ENCODE measurements at regions not wholly inside any gene's neighbourhood (a gene's known extent, or its start where the extent isn't known, plus 50 kb on each side); places are given as distances from the start of the nearest gene placed in this dataset.

DNA sequence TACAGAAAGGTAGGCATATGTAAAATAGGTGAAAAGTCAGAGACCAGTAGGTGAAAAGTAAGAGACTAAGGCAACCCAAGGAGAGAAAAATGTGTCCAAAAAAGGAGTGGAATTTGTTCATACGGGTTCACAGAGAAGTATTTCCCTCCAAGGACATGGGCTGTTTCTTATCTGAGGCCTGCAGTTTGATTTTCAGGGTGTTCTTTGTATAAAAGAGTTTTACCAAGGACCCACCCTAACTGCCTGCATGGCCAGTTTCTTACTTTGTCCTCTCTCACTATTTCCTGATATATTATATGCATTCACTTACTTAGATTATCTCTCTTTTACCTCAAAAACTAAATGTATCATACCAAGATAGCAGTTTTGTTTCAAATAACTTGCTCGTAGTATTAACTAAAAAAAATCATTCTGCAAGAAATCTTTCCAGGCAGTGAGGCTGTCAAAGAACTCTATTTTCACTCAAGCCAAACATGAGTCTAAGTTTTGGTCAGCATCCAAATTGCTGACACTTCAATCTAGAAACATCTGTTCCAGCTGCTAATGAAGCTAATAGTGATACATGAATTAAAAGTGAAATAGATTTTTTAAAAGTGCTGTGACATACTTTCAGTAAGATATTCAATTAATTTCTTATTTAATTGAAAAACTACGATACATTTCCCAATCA, 141.4 kb upstream of the SGCG start:
- no peak overlapping the region for H2BK20ac ChIP-seq (ENCODE audit: low read depth, low read length, poor library complexity, severe bottlenecking)
- no peaks in the 10 kb centered on the region for H3K79me1 ChIP-seq (ENCODE audit: insufficient read depth, low read depth, low read length, poor library complexity, severe bottlenecking)
- TF ChIP-seq, protein P1, sequence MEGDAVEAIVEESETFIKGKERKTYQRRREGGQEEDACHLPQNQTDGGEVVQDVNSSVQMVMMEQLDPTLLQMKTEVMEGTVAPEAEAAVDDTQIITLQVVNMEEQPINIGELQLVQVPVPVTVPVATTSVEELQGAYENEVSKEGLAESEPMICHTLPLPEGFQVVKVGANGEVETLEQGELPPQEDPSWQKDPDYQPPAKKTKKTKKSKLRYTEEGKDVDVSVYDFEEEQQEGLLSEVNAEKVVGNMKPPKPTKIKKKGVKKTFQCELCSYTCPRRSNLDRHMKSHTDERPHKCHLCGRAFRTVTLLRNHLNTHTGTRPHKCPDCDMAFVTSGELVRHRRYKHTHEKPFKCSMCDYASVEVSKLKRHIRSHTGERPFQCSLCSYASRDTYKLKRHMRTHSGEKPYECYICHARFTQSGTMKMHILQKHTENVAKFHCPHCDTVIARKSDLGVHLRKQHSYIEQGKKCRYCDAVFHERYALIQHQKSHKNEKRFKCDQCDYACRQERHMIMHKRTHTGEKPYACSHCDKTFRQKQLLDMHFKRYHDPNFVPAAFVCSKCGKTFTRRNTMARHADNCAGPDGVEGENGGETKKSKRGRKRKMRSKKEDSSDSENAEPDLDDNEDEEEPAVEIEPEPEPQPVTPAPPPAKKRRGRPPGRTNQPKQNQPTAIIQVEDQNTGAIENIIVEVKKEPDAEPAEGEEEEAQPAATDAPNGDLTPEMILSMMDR (conservative IDR thresholded peaks at IDR 0.05), result no peak
- H2BK12ac ChIP-seq (ENCODE audit: insufficient read length, low read depth, low read length), result no peak overlapping the region
- Mint-ChIP-seq H3K27ac (peak overlapping the region in 2 of 3 experiments; percentile 2 to 69; a peak in 2 of 7 replicates), H3K4me1 (peaks cover 7 to 10% of the 10 kb centered on the region in 2 experiments), H3K27me3 (ENCODE audit: low read depth) (no peaks in the 10 kb centered on the region), H3K36me3 (ENCODE audit: insufficient read depth in 1 of 3, low read depth in 3 of 3) (no peaks in the 10 kb centered on the region), H3K9me3 (no peaks in the 10 kb centered on the region), H3K4me3 (no peak overlapping the region)
- no peaks in the 10 kb centered on the region for H3K9me3 ChIP-seq (ENCODE audit: control insufficient read depth, low read depth, low read length)
- H3K27me3 ChIP-seq (ENCODE audit: insufficient read depth, low read length), result no peaks in the 10 kb centered on the region
- no peak overlapping the region for H3T11ph ChIP-seq (ENCODE audit: low read length)
- no peak overlapping the region for H3K14ac ChIP-seq (ENCODE audit: insufficient read depth, low read length)
- no CpG with 5 or more reads among the region's 3 CpGs for WGBS (ENCODE audit: extremely low coverage, insufficient read length, low lambda C conversion rate)
- H3K9ac ChIP-seq (ENCODE audit: extremely low read depth, insufficient read length, low read length), result no peak overlapping the region
- H4K8ac ChIP-seq (replicated peaks; ENCODE audit: insufficient read length, low read depth, low read length), result no peak overlapping the region
- no peak overlapping the region for H3K23ac ChIP-seq (ENCODE audit: insufficient read length, low read depth, low read length)
- H2BK120ac ChIP-seq (ENCODE audit: low read depth, low read length, poor library complexity, severe bottlenecking), result no peak overlapping the region
- no peaks in the 10 kb centered on the region for H3K79me2 ChIP-seq (ENCODE audit: insufficient read depth, low read length)
- H3K18ac ChIP-seq (ENCODE audit: insufficient read length, low read depth, low read length), result no peak overlapping the region
- no peak for DNase-seq
- no peak overlapping the region for H2BK15ac ChIP-seq (ENCODE audit: low read depth, low read length)
- no peak overlapping the region for H3K4ac ChIP-seq (ENCODE audit: low read depth, low read length)
- H3K23me2 ChIP-seq (ENCODE audit: insufficient read length, low read depth, low read length, poor library complexity, severe bottlenecking), result no peaks in the 10 kb centered on the region
- H4K20me1 ChIP-seq (ENCODE audit: control insufficient read depth, insufficient read depth, insufficient read length), result no peaks in the 10 kb centered on the region
- H4K5ac ChIP-seq (ENCODE audit: insufficient read length, low read depth, low read length), result no peak overlapping the region
- H3K56ac ChIP-seq (ENCODE audit: insufficient read length, low read depth, low read length), result no peak overlapping the region
- no peak overlapping the region for H2BK5ac ChIP-seq (ENCODE audit: insufficient read length, low read length)
- no peak overlapping the region for H2AFZ ChIP-seq (ENCODE audit: low read length)
- no peak overlapping the region for H2AK5ac ChIP-seq (ENCODE audit: insufficient read length, low read length)
- no peak overlapping the region for H3K27ac ChIP-seq (ENCODE audit: insufficient read length, low read depth, low read length)
- H4K91ac ChIP-seq (ENCODE audit: insufficient read length, low read depth, low read length), result no peak overlapping the region
- no peak overlapping the region for H3K4me2 ChIP-seq (ENCODE audit: insufficient read depth, insufficient read length, low read length)
- no peaks in the 10 kb centered on the region for H3K4me1 ChIP-seq (ENCODE audit: insufficient read depth, low read length)
